KMS-11 (cell line): ENCODE measurements at regions not wholly inside any gene's neighbourhood (a gene's known extent, or its start where the extent isn't known, plus 50 kb on each side); places are given as distances from the start of the nearest gene placed in this dataset.

Experiments
- H2AFZ ChIP-seq: fragments of 200-600 bp; sonication (generic); 2 replicates; pipeline ENCODE4 v1.6.1; 2016; ENCODE audit warnings: antibody characterized with exemption, mixed run types, low read depth
- H3K27ac ChIP-seq: fragments of 200-600 bp; sonication (generic); 2 replicates; pipeline ENCODE4 v1.6.1; 2016; ENCODE audit warnings: mild to moderate bottlenecking, mixed run types
- H3K27me3 ChIP-seq: fragments of 200-600 bp; sonication (generic); 2 replicates; pipeline ENCODE4 v1.6.1; 2017; ENCODE audit warnings: mild to moderate bottlenecking, low read depth, mixed run types, moderate library complexity; ENCODE audit not compliant: insufficient read depth
- H3K36me3 ChIP-seq: fragments of 200-600 bp; sonication (generic); 2 replicates; pipeline ENCODE4 v1.6.1; 2017; ENCODE audit warnings: mild to moderate bottlenecking, mixed run types; ENCODE audit not compliant: insufficient read depth
- H3K4me1 ChIP-seq: fragments of 200-600 bp; sonication (generic); 2 replicates; pipeline ENCODE4 v1.6.1; 2016; ENCODE audit warnings: mild to moderate bottlenecking, low read depth, mixed run types; ENCODE audit not compliant: poor library complexity, severe bottlenecking
- H3K4me2 ChIP-seq: fragments of 200-600 bp; sonication (generic); 2 replicates; pipeline ENCODE4 v1.7.0; 2016; ENCODE audit warnings: mild to moderate bottlenecking, mixed run types
- H3K4me3 ChIP-seq: fragments of 200-600 bp; sonication (generic); IDR thresholded peaks from 2 replicates; pipeline ENCODE4 v1.6.1; 2017; ENCODE audit warnings: low read depth, low read length, mixed read lengths; ENCODE audit not compliant: insufficient read depth
- H3K79me2 ChIP-seq: fragments of 200-600 bp; sonication (generic); 2 replicates; pipeline ENCODE4 v1.6.1; 2016; ENCODE audit warnings: low read depth, mixed run types; ENCODE audit not compliant: insufficient read depth
- H3K9ac ChIP-seq: fragments of 200-600 bp; sonication (generic); 2 replicates; pipeline ENCODE4 v1.6.1; 2016; ENCODE audit warnings: mild to moderate bottlenecking, mixed run types
- H4K20me1 ChIP-seq: fragments of 200-600 bp; sonication (generic); 2 replicates; pipeline ENCODE4 v1.6.1; 2016; ENCODE audit warnings: mild to moderate bottlenecking, mixed run types; ENCODE audit not compliant: insufficient read depth
- TF ChIP-seq, protein P1 (sequence below): fragments of 200-600 bp; sonication (generic); conservative IDR thresholded peaks from 2 replicates; pipeline ENCODE4 v1.6.1; 2017; ENCODE audit warnings: low read depth, mild to moderate bottlenecking, antibody characterized with exemption, low read length, moderate library complexity, mixed read lengths

DNA sequence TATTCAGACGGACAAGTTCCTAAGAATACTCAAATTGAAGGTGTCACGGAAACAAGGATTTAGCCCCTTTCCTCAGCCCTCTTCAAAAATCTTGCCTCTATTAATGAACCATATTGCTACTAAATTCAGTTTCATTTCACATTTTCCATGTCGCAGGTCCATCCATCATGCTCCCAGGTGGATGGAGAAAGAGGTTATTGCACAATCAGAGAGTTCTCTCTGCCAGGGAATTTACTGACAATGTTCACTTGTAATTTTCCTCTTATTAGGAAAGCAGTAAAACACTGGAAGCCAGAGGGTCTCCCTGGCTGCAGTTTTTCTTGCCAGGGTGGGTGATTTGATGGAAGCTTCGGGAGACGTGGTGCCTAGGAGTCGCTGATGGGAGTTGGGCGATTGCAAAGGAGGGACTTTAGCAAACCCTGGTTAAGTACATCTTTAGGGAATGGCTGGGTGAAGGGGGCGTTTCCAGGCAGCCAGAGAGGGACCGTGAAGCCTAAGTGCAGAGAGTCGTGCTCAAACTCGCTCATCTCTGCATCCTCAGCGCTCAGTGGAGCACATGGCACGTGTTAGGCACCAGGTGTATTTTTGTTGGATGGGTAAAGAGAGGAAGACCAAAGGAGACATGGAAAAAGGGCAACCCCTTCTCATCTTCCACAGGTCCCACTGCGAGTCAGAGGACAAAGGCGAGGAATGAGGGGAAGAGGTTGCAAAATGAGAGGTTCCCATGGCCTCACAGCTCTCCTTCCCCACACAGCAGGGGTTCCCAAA, 321.9 kb upstream of the CDH4 start:
- no peak overlapping the region for H3K4me2 ChIP-seq
- no peaks in the 10 kb centered on the region for H3K27me3 ChIP-seq
- H4K20me1 ChIP-seq = no peaks in the 10 kb centered on the region
- H3K4me1 ChIP-seq = no peaks in the 10 kb centered on the region
- no peak overlapping the region for H3K4me3 ChIP-seq
- H3K27ac ChIP-seq = no peak overlapping the region
- no peak overlapping the region for H2AFZ ChIP-seq
- no peak overlapping the region for H3K9ac ChIP-seq
- no peaks in the 10 kb centered on the region for H3K79me2 ChIP-seq
- no peaks in the 10 kb centered on the region for H3K36me3 ChIP-seq
- TF ChIP-seq, protein P1, sequence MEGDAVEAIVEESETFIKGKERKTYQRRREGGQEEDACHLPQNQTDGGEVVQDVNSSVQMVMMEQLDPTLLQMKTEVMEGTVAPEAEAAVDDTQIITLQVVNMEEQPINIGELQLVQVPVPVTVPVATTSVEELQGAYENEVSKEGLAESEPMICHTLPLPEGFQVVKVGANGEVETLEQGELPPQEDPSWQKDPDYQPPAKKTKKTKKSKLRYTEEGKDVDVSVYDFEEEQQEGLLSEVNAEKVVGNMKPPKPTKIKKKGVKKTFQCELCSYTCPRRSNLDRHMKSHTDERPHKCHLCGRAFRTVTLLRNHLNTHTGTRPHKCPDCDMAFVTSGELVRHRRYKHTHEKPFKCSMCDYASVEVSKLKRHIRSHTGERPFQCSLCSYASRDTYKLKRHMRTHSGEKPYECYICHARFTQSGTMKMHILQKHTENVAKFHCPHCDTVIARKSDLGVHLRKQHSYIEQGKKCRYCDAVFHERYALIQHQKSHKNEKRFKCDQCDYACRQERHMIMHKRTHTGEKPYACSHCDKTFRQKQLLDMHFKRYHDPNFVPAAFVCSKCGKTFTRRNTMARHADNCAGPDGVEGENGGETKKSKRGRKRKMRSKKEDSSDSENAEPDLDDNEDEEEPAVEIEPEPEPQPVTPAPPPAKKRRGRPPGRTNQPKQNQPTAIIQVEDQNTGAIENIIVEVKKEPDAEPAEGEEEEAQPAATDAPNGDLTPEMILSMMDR = no peak

DNA sequence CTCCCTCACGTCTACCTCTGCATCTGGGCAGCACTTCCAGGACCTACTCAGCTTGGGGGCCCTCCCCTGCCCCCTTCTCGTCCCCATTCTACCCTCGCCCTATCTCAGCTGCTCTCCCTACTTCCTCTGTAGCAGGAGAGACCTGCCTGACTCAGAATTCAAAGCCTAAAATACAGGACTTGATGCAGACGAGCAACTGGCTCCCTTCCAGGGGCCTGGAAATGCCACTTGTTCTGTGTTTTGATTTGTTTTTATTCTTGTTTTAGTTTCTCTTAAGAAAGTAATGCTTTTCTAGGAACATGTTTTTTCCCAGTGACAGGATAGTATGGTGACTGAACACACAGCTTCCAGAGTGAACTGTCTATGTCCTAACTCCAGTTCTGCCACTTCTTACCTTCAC, 320.4 kb upstream of the CDH4 start:
- no peak overlapping the region for H2AFZ ChIP-seq
- H3K27ac ChIP-seq = no peak overlapping the region
- H3K9ac ChIP-seq = no peak overlapping the region
- H3K79me2 ChIP-seq = no peaks in the 10 kb centered on the region
- H4K20me1 ChIP-seq = no peaks in the 10 kb centered on the region
- H3K36me3 ChIP-seq = no peaks in the 10 kb centered on the region
- H3K4me1 ChIP-seq = no peaks in the 10 kb centered on the region
- TF ChIP-seq, protein P1 = no peak
- H3K27me3 ChIP-seq = no peaks in the 10 kb centered on the region
- H3K4me2 ChIP-seq = no peak overlapping the region
- no peak overlapping the region for H3K4me3 ChIP-seq

DNA sequence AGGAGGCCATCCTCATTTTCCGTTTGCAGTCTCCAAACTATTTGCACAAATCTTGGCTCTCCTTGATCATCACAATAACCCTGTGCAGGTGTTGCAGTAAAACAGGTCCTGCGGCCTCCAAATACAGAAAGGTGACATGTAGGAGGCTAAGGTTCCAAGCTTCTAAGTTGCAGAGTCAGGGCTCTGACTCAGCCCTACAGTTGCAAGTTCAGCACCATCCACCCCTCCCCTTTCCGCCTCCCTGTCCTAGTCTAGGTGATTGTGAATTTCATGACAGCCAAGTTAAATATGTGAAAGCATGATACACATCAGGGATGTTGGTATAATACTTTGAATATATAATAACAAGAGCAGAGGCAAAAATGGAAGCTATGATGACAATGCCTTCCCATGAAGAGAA, 317.3 kb upstream of the CDH4 start:
- Histone ChIP-seq H3K4me3 (no peak overlapping the region), H3K79me2 (no peaks in the 10 kb centered on the region), H2AFZ (no peak overlapping the region), H3K27ac (no peak overlapping the region), H3K4me2 (no peak overlapping the region), H3K4me1 (no peaks in the 10 kb centered on the region), H3K36me3 (no peaks in the 10 kb centered on the region), H4K20me1 (no peaks in the 10 kb centered on the region), H3K27me3 (no peaks in the 10 kb centered on the region), H3K9ac (no peak overlapping the region)
- TF ChIP-seq, protein P1 = no peak

DNA sequence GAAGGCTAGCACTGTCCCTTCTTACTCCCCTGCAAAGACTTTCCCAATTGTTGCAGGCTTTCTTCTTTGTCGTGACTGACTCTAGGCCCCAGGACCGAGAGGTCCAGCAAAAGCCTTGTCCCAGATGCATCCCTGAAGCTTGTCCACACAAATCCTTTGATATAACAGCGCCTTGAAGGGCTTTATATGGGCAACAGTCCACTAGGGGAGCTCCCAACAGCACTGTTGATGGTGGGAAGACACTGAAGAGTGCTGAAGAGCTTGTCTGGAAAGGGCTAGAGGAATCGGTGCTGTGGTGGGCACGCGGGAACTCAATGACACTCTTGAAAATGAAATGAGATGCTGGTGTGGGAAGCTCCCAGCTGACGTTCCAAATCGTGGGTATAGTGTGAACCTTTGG, 316.1 kb upstream of the CDH4 start:
- H3K4me1 ChIP-seq = no peaks in the 10 kb centered on the region
- H2AFZ ChIP-seq = no peak overlapping the region
- TF ChIP-seq, protein P1 = no peak
- H3K4me2 ChIP-seq = no peak overlapping the region
- no peaks in the 10 kb centered on the region for H4K20me1 ChIP-seq
- H3K36me3 ChIP-seq = no peaks in the 10 kb centered on the region
- no peaks in the 10 kb centered on the region for H3K27me3 ChIP-seq
- no peak overlapping the region for H3K4me3 ChIP-seq
- H3K79me2 ChIP-seq = no peaks in the 10 kb centered on the region
- H3K9ac ChIP-seq = no peak overlapping the region
- H3K27ac ChIP-seq = no peak overlapping the region
